GM23338 (cell line): ENCODE measurements at regions not wholly inside any gene's neighbourhood (a gene's known extent, or its start where the extent isn't known, plus 50 kb on each side); places are given as distances from the start of the nearest gene placed in this dataset.

ENCODE experiments used
- ATAC-seq: fragments of 200-7000 bp; cut with Tn5 transposase; 3 replicates; pipeline ENCODE4 v1.9.1; 2020
- DNase-seq: peaks from one replicate; pipeline ENCODE4 v3.0.0-alpha.2; 2015; ENCODE audit warnings: low spot score
- H2AFZ ChIP-seq: fragments of 200-600 bp; sonication (generic); 2 replicates; pipeline ENCODE4 v1.8.0; 2016; ENCODE audit warnings: antibody characterized with exemption, mild to moderate bottlenecking, moderate library complexity
- H3F3A ChIP-seq: fragments of 200-600 bp; sonication (generic); replicated peaks from 2 replicates; pipeline ENCODE4 v1.8.0; 2017; ENCODE audit warnings: antibody characterized with exemption, mixed run types, low read depth
- H3K27ac ChIP-seq: fragments of 200-600 bp; sonication (generic); 2 replicates; pipeline ENCODE4 v1.6.1; 2016; ENCODE audit warnings: low read depth
- H3K27me3 ChIP-seq: fragments of 200-600 bp; sonication (generic); 2 replicates; pipeline ENCODE4 v1.8.0; 2016; ENCODE audit warnings: mild to moderate bottlenecking, mixed run types, moderate library complexity; ENCODE audit not compliant: insufficient read depth
- H3K36me3 ChIP-seq: fragments of 200-600 bp; sonication (generic); 2 replicates; pipeline ENCODE4 v1.8.0; 2016; ENCODE audit warnings: mild to moderate bottlenecking; ENCODE audit not compliant: insufficient read depth
- H3K4me1 ChIP-seq: fragments of 200-600 bp; sonication (generic); 2 replicates; pipeline ENCODE4 v1.8.0; 2016; ENCODE audit warnings: mild to moderate bottlenecking, moderate library complexity; ENCODE audit not compliant: insufficient read depth
- H3K4me2 ChIP-seq: fragments of 200-600 bp; sonication (generic); 2 replicates; pipeline ENCODE4 v1.7.1; 2017; ENCODE audit warnings: mixed run types
- H3K4me3 ChIP-seq: fragments of 200-600 bp; sonication (generic); 2 replicates; pipeline ENCODE4 v1.6.1; 2016; ENCODE audit warnings: mixed run types
- H3K79me2 ChIP-seq: fragments of 200-600 bp; sonication (generic); replicated peaks from 2 replicates; pipeline ENCODE4 v1.8.0; 2017; ENCODE audit warnings: mild to moderate bottlenecking; ENCODE audit not compliant: insufficient read depth
- H3K9me2 ChIP-seq: fragments of 200-600 bp; sonication (generic); 2 replicates; pipeline ENCODE4 v1.8.0; 2017; ENCODE audit not compliant: insufficient read depth
- H4K20me1 ChIP-seq: fragments of 200-600 bp; sonication (generic); replicated peaks from 2 replicates; pipeline ENCODE4 v1.8.0; 2017; ENCODE audit warnings: mild to moderate bottlenecking; ENCODE audit not compliant: insufficient read depth
- H3K27ac Mint-ChIP-seq: 2 replicates; pipeline ENCODE4 v1.8.0; 2020; ENCODE audit warnings: inconsistent platforms, mild to moderate bottlenecking, moderate library complexity, mixed read lengths
- H3K27me3 Mint-ChIP-seq: 3 replicates; pipeline ENCODE4 v1.8.0; 2022; ENCODE audit warnings: low read depth, mild to moderate bottlenecking, moderate library complexity, mixed read lengths, inconsistent platforms; ENCODE audit not compliant: insufficient read depth, poor library complexity
- H3K36me3 Mint-ChIP-seq: 3 replicates; pipeline ENCODE4 v1.8.0; 2021; ENCODE audit warnings: low read depth, mild to moderate bottlenecking, inconsistent platforms, moderate library complexity, mixed read lengths
- H3K4me1 Mint-ChIP-seq: 3 replicates; pipeline ENCODE4 v1.8.0; 2020; ENCODE audit warnings: mild to moderate bottlenecking, inconsistent platforms, mixed read lengths
- H3K4me3 Mint-ChIP-seq: 3 replicates; pipeline ENCODE4 v1.8.0; 2021; ENCODE audit warnings: moderate library complexity, mild to moderate bottlenecking, inconsistent platforms, mixed read lengths
- H3K9me3 Mint-ChIP-seq: 3 replicates; pipeline ENCODE4 v1.8.0; 2020; ENCODE audit warnings: moderate library complexity, mild to moderate bottlenecking, inconsistent platforms, mixed read lengths
- CREB1 ChIP-seq: fragments of 250-450 bp; sonication (Bioruptor Pico); IDR thresholded peaks from 2 replicates; pipeline ENCODE4 v1.5.0; 2020; ENCODE audit warnings: low read depth, mild to moderate bottlenecking, moderate library complexity
- ETS1 ChIP-seq: IDR thresholded peaks from 2 replicates; pipeline ENCODE4 v1.6.1; 2016; ENCODE audit warnings: antibody characterized with exemption
- EZH2 ChIP-seq: fragments of 200-600 bp; sonication (generic); IDR thresholded peaks from one replicate; pipeline ENCODE4 v1.8.0; 2017; ENCODE audit warnings: antibody characterized with exemption, mild to moderate bottlenecking, low read depth; ENCODE audit not compliant: unreplicated experiment
- EZH2phosphoT487 ChIP-seq: fragments of 200-600 bp; sonication (generic); IDR thresholded peaks from one replicate; pipeline ENCODE4 v1.8.1; 2018; ENCODE audit warnings: antibody characterized with exemption; ENCODE audit not compliant: unreplicated experiment
- JUNB ChIP-seq: IDR thresholded peaks from one replicate; pipeline ENCODE4 v1.6.1; 2016; ENCODE audit warnings: antibody characterized with exemption; ENCODE audit not compliant: unreplicated experiment
- POLR2AphosphoS5 ChIP-seq: IDR thresholded peaks from 2 replicates; pipeline ENCODE4 v1.6.1; 2016; ENCODE audit warnings: antibody characterized with exemption, low read depth
- REST ChIP-seq: IDR thresholded peaks from one replicate; pipeline ENCODE4 v1.6.1; 2018; ENCODE audit warnings: antibody characterized with exemption; ENCODE audit not compliant: unreplicated experiment
- ZNF114 ChIP-seq: fragments of 250-450 bp; sonication (Bioruptor Pico); IDR thresholded peaks from 2 replicates; pipeline ENCODE4 v1.5.0; 2020; ENCODE audit warnings: mild to moderate bottlenecking, moderate library complexity
- ZNF331 ChIP-seq: fragments of 250-450 bp; sonication (Bioruptor Pico); IDR thresholded peaks from 2 replicates; pipeline ENCODE4 v1.5.0; 2020; ENCODE audit warnings: low read depth, mild to moderate bottlenecking, moderate library complexity
- TF ChIP-seq, protein P1 (sequence below), 2 experiments: fragments of 200-600 bp in 1 of 2; sonication (generic) in 1 of 2; conservative IDR thresholded peaks; 2 replicates each; pipeline versions ENCODE4 v1.5.1 to v1.6.1; 2016 to 2017; ENCODE audit warnings: antibody characterized with exemption in 2 of 2, low read depth in 2 of 2, mild to moderate bottlenecking in 2 of 2, moderate library complexity in 1 of 2

DNA sequence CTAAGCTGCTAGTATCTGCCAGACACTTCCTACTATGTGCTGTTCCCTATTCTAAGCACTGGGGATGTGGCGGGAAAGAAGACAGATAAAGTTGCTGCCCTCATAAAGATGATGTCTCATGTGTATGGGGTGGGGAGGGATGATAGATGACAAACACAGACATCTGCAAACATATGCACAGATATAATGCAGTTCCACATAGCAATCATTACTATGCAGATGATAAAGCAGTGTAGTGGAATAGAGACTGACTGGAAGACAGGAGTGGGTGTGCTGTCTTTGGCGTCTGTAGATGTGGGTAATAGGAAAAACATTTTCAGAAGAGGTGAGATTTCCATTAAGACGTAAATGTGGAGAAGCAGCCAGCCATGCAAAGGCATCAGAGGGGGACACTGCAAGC lies 243.6 kb downstream of the DPY19L2 start:
- Histone ChIP-seq H3K4me2 (no peak overlapping the region), H3F3A (no peaks in the 10 kb centered on the region), H3K27me3 (no peaks in the 10 kb centered on the region), H3K4me1 (peaks cover 13% of the 10 kb centered on the region), H4K20me1 (no peaks in the 10 kb centered on the region), H3K9me2 (0 out of 2 replicates have a peak, but pooled peaks cover 5% of the 10 kb centered on the region), H3K27ac (no peak overlapping the region), H3K4me3 (no peak overlapping the region), H2AFZ (no peak overlapping the region), H3K79me2 (no peaks in the 10 kb centered on the region), H3K36me3 (no peaks in the 10 kb centered on the region)
- H3K4me3 Mint-ChIP-seq, result no peak overlapping the region
- no peak overlapping the region for H3K27ac Mint-ChIP-seq
- no peak for DNase-seq
- H3K27me3 Mint-ChIP-seq, result no peaks in the 10 kb centered on the region
- peaks cover 6% of the 10 kb centered on the region; the same call in 2 of the 3 replicates for H3K4me1 Mint-ChIP-seq
- H3K36me3 Mint-ChIP-seq, result peaks cover 6% of the 10 kb centered on the region; the same call in 2 of the 3 replicates
- TF ChIP-seq JUNB (no peak), POLR2AphosphoS5 (no peak), CREB1 (no peak), ZNF331 (CRISPR knock-in tag) (no peak), ZNF114 (CRISPR knock-in tag) (no peak)
- TF ChIP-seq, protein P1, sequence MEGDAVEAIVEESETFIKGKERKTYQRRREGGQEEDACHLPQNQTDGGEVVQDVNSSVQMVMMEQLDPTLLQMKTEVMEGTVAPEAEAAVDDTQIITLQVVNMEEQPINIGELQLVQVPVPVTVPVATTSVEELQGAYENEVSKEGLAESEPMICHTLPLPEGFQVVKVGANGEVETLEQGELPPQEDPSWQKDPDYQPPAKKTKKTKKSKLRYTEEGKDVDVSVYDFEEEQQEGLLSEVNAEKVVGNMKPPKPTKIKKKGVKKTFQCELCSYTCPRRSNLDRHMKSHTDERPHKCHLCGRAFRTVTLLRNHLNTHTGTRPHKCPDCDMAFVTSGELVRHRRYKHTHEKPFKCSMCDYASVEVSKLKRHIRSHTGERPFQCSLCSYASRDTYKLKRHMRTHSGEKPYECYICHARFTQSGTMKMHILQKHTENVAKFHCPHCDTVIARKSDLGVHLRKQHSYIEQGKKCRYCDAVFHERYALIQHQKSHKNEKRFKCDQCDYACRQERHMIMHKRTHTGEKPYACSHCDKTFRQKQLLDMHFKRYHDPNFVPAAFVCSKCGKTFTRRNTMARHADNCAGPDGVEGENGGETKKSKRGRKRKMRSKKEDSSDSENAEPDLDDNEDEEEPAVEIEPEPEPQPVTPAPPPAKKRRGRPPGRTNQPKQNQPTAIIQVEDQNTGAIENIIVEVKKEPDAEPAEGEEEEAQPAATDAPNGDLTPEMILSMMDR (conservative IDR thresholded peaks at IDR 0.05; ENCODE audit: low read depth in 2 of 2), result no peak
- H3K9me3 Mint-ChIP-seq, result peaks cover 10% of the 10 kb centered on the region; the same call in 2 of the 3 replicates
- ATAC-seq, result no peak

GRCh38 chr12:63423839-63424238 lies 244.5 kb downstream of the DPY19L2 start:
- peaks cover 6% of the 10 kb centered on the region; the same call in 2 of the 3 replicates for H3K36me3 Mint-ChIP-seq
- H3K27me3 ChIP-seq, result no peaks in the 10 kb centered on the region
- peaks cover 10% of the 10 kb centered on the region; the same call in 2 of the 3 replicates for H3K4me1 Mint-ChIP-seq
- no peaks in the 10 kb centered on the region for H3K36me3 ChIP-seq
- H3F3A ChIP-seq, result no peaks in the 10 kb centered on the region
- 0 out of 2 replicates have a peak, but pooled peaks cover 5% of the 10 kb centered on the region for H3K9me2 ChIP-seq
- ATAC-seq, result no peak
- no peaks in the 10 kb centered on the region for H3K79me2 ChIP-seq
- no peak for DNase-seq
- H2AFZ ChIP-seq, result no peak overlapping the region
- no peak overlapping the region for H3K4me3 Mint-ChIP-seq
- H3K4me1 ChIP-seq, result peaks cover 18% of the 10 kb centered on the region
- no peak overlapping the region for H3K4me3 ChIP-seq
- no peaks in the 10 kb centered on the region for H4K20me1 ChIP-seq
- H3K27me3 Mint-ChIP-seq, result peaks cover 2% of the 10 kb centered on the region
- peaks cover 14% of the 10 kb centered on the region for H3K9me3 Mint-ChIP-seq
- H3K4me2 ChIP-seq, result no peak overlapping the region
- H3K27ac ChIP-seq, result no peak overlapping the region
- no peak overlapping the region for H3K27ac Mint-ChIP-seq
- TF ChIP-seq, protein P1 (conservative IDR thresholded peaks at IDR 0.05; ENCODE audit: low read depth in 2 of 2), result no peak
- TF ChIP-seq EZH2 (no peak), JUNB (no peak), REST (no peak), EZH2phosphoT487 (no peak), ETS1 (no peak)
